GM12864 (cell line): ENCODE measurements at regions not wholly inside any gene's neighbourhood (a gene's known extent, or its start where the extent isn't known, plus 50 kb on each side); places are given as distances from the start of the nearest gene placed in this dataset.
"Not testable (repeated sequence)": the region's sequence is repeated elsewhere in the genome, so short reads cannot be mapped to it uniquely, and the experiment has no call there.

Experiments
- DNase-seq: peaks from one replicate; pipeline ENCODE4 v3.0.0-alpha.2; 2011; ENCODE audit warnings: low read depth
- H3K4me3 ChIP-seq: 2 replicates; pipeline ENCODE4 v1.5.1; 2011; ENCODE audit warnings: mild to moderate bottlenecking, low read depth, low read length, control low read depth
- TF ChIP-seq, protein P1 (sequence below): IDR thresholded peaks from 2 replicates; pipeline ENCODE4 v1.5.1; 2011; ENCODE audit warnings: low read depth, mild to moderate bottlenecking, moderate library complexity, low read length, control low read depth, inconsistent platforms; ENCODE audit errors: missing control alignments

DNA sequence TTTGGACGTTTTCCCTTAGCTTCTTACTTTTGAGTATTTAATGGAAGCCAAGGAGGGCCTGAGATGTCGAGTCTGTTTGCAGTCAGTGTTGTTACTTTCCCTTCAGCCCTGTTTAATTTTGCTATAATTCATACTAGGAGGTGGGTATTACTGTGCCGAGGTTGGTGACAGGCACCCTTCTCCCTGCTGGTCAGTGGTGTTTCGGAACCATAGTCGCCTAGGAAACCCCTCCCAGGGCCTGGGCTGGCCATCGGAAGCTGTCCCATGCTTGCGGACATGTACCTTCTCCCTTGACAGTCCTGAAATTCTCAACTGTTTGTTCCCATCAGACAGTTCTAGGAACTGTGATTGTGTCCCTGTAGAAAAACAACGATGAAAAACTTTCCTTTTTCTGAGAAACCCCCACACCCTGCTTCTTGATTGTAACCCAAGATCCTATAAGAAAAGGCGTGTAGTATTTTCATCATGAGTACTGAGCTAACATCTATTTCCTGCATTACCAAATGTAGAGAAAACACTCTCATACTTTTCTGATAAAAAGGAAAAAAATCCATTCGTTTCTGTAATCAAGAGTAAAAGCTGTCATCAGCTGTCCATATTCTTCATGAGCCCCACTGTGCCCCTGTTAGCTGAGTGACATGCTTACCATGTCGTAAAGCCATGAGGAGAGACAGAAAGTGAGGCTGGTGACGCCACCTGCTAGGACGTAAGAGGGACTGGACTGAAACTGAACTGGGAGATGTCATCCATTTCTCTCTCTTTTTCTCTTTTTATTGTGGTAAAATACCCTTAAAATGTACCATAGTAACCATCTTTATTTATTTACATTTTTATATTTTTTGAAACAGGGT lies 424.7 kb upstream of the AMELY start:
- no peak for DNase-seq
- H3K4me3 ChIP-seq = no peak overlapping the region
- TF ChIP-seq, protein P1, sequence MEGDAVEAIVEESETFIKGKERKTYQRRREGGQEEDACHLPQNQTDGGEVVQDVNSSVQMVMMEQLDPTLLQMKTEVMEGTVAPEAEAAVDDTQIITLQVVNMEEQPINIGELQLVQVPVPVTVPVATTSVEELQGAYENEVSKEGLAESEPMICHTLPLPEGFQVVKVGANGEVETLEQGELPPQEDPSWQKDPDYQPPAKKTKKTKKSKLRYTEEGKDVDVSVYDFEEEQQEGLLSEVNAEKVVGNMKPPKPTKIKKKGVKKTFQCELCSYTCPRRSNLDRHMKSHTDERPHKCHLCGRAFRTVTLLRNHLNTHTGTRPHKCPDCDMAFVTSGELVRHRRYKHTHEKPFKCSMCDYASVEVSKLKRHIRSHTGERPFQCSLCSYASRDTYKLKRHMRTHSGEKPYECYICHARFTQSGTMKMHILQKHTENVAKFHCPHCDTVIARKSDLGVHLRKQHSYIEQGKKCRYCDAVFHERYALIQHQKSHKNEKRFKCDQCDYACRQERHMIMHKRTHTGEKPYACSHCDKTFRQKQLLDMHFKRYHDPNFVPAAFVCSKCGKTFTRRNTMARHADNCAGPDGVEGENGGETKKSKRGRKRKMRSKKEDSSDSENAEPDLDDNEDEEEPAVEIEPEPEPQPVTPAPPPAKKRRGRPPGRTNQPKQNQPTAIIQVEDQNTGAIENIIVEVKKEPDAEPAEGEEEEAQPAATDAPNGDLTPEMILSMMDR = no peak

DNA sequence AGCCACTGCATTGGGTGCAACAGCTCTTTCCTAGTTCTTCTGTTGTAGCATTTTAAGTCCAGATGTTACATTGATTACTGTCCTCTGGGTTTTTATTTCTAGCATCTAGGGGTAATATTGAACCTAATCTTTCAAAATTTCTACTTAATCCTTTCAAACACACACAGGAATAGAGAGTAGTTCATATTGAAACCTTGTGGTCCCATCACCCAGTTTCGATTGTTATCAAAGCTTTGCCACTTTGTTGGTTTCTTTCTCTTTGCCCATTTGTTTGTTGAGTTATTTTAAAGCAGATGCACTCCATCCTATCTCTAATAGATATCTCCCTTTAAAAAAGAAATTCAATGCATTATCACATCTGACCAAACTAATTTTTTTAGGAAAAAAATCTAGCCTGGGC lies 422.9 kb upstream of the AMELY start:
- no peak overlapping the region for H3K4me3 ChIP-seq
- no peak for DNase-seq
- TF ChIP-seq, protein P1 = no peak

DNA sequence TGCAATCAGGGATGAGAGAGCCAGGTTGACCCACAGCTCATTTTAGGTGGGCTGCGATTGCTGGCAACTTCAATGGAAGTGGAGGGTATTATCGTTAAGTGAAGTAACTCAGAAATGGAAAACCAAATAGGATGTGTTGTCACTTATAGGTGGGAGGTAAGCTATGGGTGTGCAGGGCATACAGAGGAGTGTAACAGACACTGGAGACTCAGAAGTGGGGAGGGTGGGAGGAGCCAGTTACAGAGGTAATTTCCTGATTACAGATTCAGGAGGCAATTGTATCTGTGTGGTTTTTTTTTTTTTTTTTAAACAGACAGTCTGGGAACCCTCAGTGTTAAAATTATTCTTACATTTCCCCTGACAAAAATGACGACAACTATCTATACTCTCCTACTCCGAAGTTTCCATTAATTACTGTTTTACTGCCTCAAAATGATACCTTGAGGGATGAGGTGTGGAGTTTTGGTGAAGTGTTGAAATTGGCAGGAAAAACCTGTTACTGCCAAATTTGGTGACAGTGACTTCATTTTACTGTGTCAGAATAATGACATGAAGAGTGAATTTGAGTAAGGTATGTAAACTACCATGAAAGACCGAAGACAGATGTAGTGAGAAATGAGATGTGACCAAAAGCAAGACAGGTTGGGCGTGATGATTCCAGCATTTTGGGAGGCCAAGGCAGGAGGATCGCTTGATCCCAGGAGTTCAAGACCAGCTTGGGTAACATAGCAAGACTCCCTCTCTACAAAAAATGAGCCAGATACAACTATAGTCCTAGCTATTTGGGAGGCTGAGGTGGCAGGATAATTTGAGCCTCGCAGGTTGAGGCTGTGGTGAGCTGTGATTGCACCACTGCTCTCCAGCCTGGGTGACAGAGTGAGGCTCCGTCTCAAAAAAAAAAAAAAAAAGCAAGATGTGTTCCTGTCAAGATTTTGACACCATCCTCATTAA lies 415.0 kb upstream of the AMELY start:
- no peak for DNase-seq
- TF ChIP-seq, protein P1 = no peak
- no peak overlapping the region for H3K4me3 ChIP-seq

DNA sequence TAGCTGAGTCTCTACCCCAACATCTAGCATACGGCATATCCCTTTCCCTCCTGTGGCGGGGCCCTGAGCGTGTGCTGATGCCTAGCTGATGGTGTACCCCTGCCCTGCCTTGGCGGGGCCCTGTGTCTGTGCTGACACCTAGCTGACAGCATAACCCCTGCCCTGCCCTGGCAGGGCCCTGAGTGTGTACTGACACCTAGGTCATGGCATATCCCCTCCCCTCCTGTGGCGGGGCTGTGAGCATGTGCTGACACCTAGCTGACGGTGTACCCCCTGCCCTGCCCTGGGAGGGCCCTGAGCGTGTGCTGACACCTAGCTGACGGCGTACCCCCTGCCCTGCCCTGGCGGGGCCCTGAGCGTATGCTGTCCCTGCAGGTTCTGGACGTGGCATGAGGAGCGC lies 414.0 kb upstream of the AMELY start:
- TF ChIP-seq, protein P1 = no peak
- H3K4me3 ChIP-seq = no peak overlapping the region
- DNase-seq = no peak

DNA sequence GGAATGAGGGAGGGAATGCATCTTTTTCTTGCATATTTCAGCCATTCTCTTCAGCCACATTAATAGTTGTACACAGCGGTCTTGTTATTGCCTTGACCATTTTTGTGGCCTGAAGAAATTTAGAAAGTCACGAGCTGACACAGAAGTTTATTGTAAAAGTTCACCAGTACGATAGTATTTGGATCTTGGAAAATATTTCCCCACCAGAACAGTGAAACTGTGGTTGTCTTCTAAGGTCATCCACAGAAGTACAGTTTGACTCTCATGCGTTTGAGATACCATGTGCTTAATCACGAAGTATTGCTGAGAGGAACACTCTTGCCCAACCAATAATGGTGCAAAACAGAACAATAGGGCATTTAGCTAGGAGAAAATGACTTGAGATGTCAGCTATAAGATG lies 409.2 kb upstream of the AMELY start:
- no peak for DNase-seq
- TF ChIP-seq, protein P1 = no peak
- H3K4me3 ChIP-seq = no peak overlapping the region

DNA sequence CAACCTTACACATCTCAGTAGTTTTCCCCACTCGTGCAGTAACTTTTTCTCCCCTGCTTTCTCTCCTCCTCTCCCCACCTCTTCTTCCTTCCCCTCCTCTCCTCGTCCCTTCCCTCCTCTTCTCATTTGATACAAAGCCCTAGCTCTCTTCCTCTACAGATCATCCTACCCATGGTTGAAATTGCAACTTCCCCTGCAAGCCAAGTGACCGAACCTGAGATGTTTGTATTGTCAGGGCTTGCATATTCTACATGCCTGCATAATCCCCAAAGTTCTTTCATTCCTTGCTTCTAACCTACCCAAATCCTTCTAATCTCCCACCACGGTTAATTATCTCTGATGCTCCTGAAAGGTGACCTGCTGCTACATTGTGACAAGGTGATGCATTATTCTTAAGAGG lies 408.6 kb upstream of the AMELY start:
- not testable (repeated sequence) for DNase-seq, H3K4me3 ChIP-seq

DNA sequence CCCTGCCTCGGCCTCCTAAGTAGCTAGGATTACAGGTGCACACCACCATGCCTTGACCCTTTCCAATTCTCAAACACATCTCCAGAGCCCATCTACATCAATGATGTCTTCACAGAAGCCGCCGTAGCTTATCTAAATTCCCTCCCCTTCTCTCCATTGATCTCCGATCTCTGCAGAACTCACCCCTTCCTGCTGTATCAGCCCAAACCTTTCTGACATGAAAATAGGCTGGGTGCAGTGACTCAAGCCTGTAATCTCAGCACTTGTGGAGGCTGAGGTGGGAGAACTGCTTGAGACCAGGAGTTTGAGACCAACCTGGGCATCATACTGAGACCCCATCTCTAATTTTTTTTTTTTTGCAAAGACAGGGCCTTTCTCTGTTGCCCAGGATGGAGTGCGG lies 406.6 kb upstream of the AMELY start:
- TF ChIP-seq, protein P1 = no peak
- no peak overlapping the region for H3K4me3 ChIP-seq
- DNase-seq = no peak
